ENCODE measurements at regions not wholly inside any gene's neighbourhood (a gene's known extent, or its start where the extent isn't known, plus 50 kb on each side); places are given as distances from the start of the nearest gene placed in this dataset.

DNA sequence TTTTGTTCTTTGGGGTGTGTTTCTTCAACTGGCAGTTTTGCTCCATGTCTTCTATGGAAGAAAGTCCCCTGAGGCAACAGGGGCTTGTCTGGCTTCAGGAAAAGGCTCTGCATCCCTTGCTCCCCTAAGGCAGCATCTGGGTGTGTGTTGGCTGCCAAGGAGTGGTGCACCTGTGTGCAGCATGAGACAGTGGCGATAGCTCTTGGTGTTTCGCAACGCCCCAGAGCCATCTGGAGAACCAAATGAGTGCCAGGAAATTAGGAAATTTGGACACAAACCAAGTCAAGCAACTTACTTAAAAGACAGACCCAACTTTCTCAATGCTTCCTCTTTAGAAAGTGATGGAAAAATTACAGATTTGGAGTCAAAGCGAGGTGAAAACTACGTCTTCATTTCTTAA is 1044.4 kb upstream of the CNTNAP5 start:
- Mint-ChIP-seq H3K36me3 (no peaks in the 10 kb centered on the region), H3K27ac (no peak overlapping the region)
- ATAC-seq: no peak

GRCh38 chr2:122982936-122983335 is 1042.2 kb upstream of the CNTNAP5 start:
- no peaks in the 10 kb centered on the region for H3K36me3 Mint-ChIP-seq
- H3K9me3 Mint-ChIP-seq: peaks cover 11 to 16% of the 10 kb centered on the region in 2 donors
- H3K27ac Mint-ChIP-seq: no peak overlapping the region
- DNase-seq (ENCODE audit: low spot score in 2 of 2): no peak
- ATAC-seq: no peak

More for the DNA sequence above, 1044.4 kb upstream of the CNTNAP5 start:
- H3K9me3 Mint-ChIP-seq: peaks cover 11 to 14% of the 10 kb centered on the region in 2 donors
- DNase-seq (ENCODE audit: low spot score in 2 of 2): no peak

GRCh38 chr2:122988395-122989221 is 1036.5 kb upstream of the CNTNAP5 start:
- DNase-seq (ENCODE audit: low spot score in 2 of 2): no peak
- ATAC-seq: no peak
- no peak overlapping the region for H3K27ac Mint-ChIP-seq
- H3K9me3 Mint-ChIP-seq: peaks cover 5 to 18% of the 10 kb centered on the region in 2 donors
- H3K36me3 Mint-ChIP-seq: no peaks in the 10 kb centered on the region

DNA sequence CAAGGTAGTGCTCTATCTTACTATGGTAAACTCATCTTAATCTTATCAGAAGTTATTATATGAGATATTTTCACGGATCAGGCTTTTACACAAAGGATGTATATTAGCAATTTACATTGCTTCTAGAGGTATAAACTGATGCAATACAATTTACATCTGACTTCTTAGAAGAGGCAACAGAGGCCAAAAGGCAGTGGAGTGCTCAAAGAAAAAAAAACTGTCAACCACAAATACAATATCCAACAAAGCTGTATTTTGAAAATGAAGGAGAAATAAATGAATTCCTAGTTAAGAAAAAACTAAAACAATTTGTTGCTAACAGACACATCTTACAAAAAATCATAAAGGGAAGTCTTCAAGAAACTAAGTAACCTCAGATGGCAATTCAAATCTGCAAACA is 1031.5 kb upstream of the CNTNAP5 start:
- ATAC-seq (no peak), DNase-seq (ENCODE audit: low spot score in 2 of 2) (no peak)
- Mint-ChIP-seq H3K36me3 (no peaks in the 10 kb centered on the region), H3K9me3 (peaks cover 10 to 14% of the 10 kb centered on the region in 2 donors), H3K27ac (no peak overlapping the region)

DNA sequence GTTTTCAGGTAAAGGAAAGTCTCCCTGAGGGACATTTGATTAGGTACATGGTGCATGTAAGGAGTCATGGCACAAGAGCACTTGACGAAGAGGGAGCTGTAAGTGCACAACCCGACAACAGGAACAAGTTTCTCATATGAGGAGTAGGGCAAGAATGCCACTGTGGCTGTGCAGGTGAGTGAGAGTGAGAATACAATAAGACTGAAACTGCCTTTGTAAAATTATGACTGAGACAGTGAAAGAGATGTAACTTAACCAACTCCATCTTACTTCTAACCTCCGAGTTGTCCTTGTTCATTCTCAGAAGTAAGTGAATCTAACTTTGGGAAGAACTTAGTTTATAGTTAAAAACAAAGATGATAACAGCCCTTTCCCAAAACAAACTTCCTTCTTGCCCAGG is 1025.8 kb upstream of the CNTNAP5 start:
- peak overlapping the region in 1 of 2 donors; percentile 86 for H3K27ac Mint-ChIP-seq
- DNase-seq (ENCODE audit: low spot score in 2 of 2): no peak
- peaks cover 25 to 32% of the 10 kb centered on the region in 2 donors for H3K9me3 Mint-ChIP-seq
- ATAC-seq: peak in 1 of 2 donors; percentile 20
- H3K36me3 Mint-ChIP-seq: no peaks in the 10 kb centered on the region

DNA sequence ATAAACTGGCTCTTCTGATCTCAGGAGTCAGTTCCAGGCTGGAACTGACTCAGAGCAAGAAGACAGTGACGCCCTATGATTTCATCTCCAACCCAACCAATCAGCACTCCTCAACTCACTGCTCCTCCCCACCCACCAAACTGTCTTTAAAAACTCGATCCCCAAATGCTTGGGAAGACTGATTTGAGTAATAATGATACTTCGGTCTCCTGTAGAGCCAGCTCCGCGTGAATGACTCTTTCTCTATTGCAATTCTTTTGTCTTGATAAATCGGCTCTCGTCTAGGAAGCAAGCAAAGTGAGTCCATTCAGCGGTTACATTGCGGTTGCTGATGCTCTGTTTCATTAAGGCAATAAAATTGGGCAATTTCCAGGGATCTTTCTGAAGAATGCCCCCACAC is 1025.3 kb upstream of the CNTNAP5 start:
- DNase-seq (ENCODE audit: low spot score in 2 of 2): no peak
- Mint-ChIP-seq H3K9me3 (peaks cover 25 to 32% of the 10 kb centered on the region in 2 donors), H3K36me3 (peaks cover 0 to under 1% of the 10 kb centered on the region in 2 donors), H3K27ac (no peak overlapping the region)
- no peak for ATAC-seq

GRCh38 chr2:123002660-123003248 is 1022.3 kb upstream of the CNTNAP5 start:
- ATAC-seq: no peak
- DNase-seq (ENCODE audit: low spot score in 2 of 2): no peak
- Mint-ChIP-seq H3K9me3 (peaks cover 29 to 42% of the 10 kb centered on the region in 2 donors), H3K36me3 (peaks cover 0 to 18% of the 10 kb centered on the region in 2 donors), H3K27ac (no peak overlapping the region)

GRCh38 chr2:123015186-123015585 is 1009.9 kb upstream of the CNTNAP5 start:
- H3K27ac Mint-ChIP-seq: no peak overlapping the region
- peaks cover 9 to 19% of the 10 kb centered on the region in 2 donors for H3K9me3 Mint-ChIP-seq
- DNase-seq (ENCODE audit: low spot score in 2 of 2) (no peak), ATAC-seq (no peak)
- peaks cover 4% of the 10 kb centered on the region in 2 donors for H3K36me3 Mint-ChIP-seq

DNA sequence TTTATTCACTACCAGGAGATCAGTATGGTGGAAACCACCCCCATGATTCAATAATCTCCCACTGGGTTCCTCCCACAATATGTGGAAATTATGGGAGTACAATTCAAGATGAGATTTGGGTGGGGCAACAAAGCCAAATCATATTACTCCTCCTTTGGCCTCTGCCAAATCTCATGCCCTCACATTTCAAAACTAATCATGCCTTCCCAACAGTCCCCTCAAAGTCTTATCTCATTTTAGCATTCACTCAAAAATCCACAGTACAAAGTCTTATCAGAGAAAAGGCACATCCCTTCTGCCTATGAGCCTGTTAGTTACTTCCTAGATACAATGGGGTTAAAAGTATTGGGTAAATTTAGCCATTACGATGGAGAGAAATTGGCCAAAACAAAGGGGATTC is 989.5 kb upstream of the CNTNAP5 start:
- ATAC-seq (no peak), DNase-seq (ENCODE audit: low spot score in 2 of 2) (no peak)
- Mint-ChIP-seq H3K27ac (no peak overlapping the region), H3K36me3 (no peaks in the 10 kb centered on the region), H3K9me3 (peaks cover 31 to 34% of the 10 kb centered on the region in 2 donors)

DNA sequence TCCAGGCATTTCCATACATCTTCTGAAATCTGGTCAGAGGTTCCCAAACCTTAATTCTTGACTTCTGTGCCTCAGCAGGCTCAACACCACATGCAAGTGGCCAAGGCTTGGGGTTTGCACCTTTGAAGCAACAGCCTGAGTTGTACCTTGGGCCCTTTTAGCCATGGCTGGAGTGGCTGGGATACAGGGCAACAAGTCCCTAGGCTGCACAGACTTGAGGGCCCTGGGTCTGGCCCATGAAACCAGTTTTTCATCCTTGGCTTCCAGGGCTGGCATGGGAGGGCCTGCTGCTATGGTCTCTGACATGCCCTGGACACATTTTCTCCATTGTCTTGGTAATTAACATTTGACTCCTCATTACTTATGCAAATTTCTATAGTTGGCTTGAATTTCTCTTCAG is 988.8 kb upstream of the CNTNAP5 start:
- Mint-ChIP-seq H3K9me3 (peaks cover 26 to 37% of the 10 kb centered on the region in 2 donors), H3K36me3 (no peaks in the 10 kb centered on the region), H3K27ac (no peak overlapping the region)
- ATAC-seq (no peak), DNase-seq (ENCODE audit: low spot score in 2 of 2) (no peak)

- H3K36me3 Mint-ChIP-seq: no peaks in the 10 kb centered on the region
- H3K27ac Mint-ChIP-seq: no peak overlapping the region
- DNase-seq (ENCODE audit: low spot score in 2 of 2): no peak
- ATAC-seq: no peak
- H3K9me3 Mint-ChIP-seq: peaks cover 19 to 21% of the 10 kb centered on the region in 2 donors
Observed at GRCh38 chr2:123040506-123040905, 984.6 kb upstream of the CNTNAP5 start.

DNA sequence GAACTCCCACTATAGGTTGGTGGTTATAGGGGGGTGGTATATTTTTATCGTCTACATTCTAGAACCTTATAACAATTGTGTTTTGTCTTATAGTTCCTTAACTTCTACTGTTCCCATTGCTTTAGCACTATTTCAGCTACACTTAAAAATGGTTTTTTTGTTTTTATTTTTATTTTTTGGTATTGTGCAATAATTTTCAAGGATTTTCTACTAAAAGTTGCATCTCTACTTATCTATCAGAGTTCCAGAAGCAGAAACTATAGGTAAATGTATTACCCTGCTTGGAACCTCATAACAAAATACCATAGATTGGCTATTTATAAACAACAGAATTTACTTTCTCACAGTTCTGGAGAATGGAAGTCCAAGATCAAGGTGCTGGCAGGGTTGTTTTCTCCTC is 981.6 kb upstream of the CNTNAP5 start:
- Mint-ChIP-seq H3K36me3 (no peaks in the 10 kb centered on the region), H3K27ac (no peak overlapping the region), H3K9me3 (peaks cover 9 to 13% of the 10 kb centered on the region in 2 donors)
- ATAC-seq: no peak
- no peak for DNase-seq (ENCODE audit: low spot score in 2 of 2)

DNA sequence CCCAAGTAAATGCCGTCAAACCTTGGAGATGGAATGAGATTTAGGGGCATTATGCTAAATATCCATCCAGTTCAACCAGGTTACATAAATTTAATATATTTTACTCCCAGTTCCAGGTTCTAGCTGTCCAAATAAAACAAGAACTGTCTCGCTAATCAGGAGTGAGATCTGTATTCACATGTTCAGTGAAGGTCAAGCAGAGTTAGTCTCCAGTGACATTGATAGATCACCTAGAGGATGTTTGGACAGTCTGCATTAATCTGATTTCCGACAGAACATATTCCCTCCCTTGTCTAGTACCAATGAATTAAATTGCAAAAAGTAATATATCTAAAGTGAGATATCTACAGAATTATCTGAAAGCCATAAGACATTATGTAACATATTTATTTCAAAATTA is 979.4 kb upstream of the CNTNAP5 start:
- H3K36me3 Mint-ChIP-seq: no peaks in the 10 kb centered on the region
- DNase-seq (ENCODE audit: low spot score in 2 of 2) (no peak), ATAC-seq (no peak)
- H3K27ac Mint-ChIP-seq: no peak overlapping the region
- peaks cover 6 to 11% of the 10 kb centered on the region in 2 donors for H3K9me3 Mint-ChIP-seq

GRCh38 chr2:123047186-123047585 is 977.9 kb upstream of the CNTNAP5 start:
- no peak for ATAC-seq
- Mint-ChIP-seq H3K27ac (no peak overlapping the region), H3K9me3 (peaks cover 3 to 13% of the 10 kb centered on the region in 2 donors), H3K36me3 (no peaks in the 10 kb centered on the region)
- DNase-seq (ENCODE audit: low spot score in 2 of 2): no peak

GRCh38 chr2:123051136-123051535 is 974.0 kb upstream of the CNTNAP5 start:
- ATAC-seq (no peak), DNase-seq (ENCODE audit: low spot score in 2 of 2) (no peak)
- no peak overlapping the region for H3K27ac Mint-ChIP-seq
- peaks cover 10 to 13% of the 10 kb centered on the region in 2 donors for H3K9me3 Mint-ChIP-seq
- H3K36me3 Mint-ChIP-seq: no peaks in the 10 kb centered on the region

GRCh38 chr2:123061534-123061933 is 963.6 kb upstream of the CNTNAP5 start:
- ATAC-seq (no peak), DNase-seq (ENCODE audit: low spot score in 2 of 2) (no peak)
- H3K9me3 Mint-ChIP-seq: peaks cover 19 to 27% of the 10 kb centered on the region in 2 donors
- H3K36me3 Mint-ChIP-seq: peaks cover 0 to 5% of the 10 kb centered on the region in 2 donors
- H3K27ac Mint-ChIP-seq: no peak overlapping the region

- H3K36me3 Mint-ChIP-seq: no peaks in the 10 kb centered on the region
- H3K9me3 Mint-ChIP-seq: peaks cover 16 to 18% of the 10 kb centered on the region in 2 donors
- DNase-seq (ENCODE audit: low spot score in 2 of 2) (no peak), ATAC-seq (no peak)
- H3K27ac Mint-ChIP-seq: no peak overlapping the region
Observed at GRCh38 chr2:123073371-123073770, 951.7 kb upstream of the CNTNAP5 start.

GRCh38 chr2:123073956-123074355 is 951.1 kb upstream of the CNTNAP5 start:
- no peak overlapping the region for H3K27ac Mint-ChIP-seq
- peaks cover 16 to 18% of the 10 kb centered on the region in 2 donors for H3K9me3 Mint-ChIP-seq
- H3K36me3 Mint-ChIP-seq: no peaks in the 10 kb centered on the region
- DNase-seq (ENCODE audit: low spot score in 2 of 2): no peak
- ATAC-seq: no peak
